ENCODE measurements at regions not wholly inside any gene's neighbourhood (a gene's known extent, or its start where the extent isn't known, plus 50 kb on each side); places are given as distances from the start of the nearest gene placed in this dataset.

DNA sequence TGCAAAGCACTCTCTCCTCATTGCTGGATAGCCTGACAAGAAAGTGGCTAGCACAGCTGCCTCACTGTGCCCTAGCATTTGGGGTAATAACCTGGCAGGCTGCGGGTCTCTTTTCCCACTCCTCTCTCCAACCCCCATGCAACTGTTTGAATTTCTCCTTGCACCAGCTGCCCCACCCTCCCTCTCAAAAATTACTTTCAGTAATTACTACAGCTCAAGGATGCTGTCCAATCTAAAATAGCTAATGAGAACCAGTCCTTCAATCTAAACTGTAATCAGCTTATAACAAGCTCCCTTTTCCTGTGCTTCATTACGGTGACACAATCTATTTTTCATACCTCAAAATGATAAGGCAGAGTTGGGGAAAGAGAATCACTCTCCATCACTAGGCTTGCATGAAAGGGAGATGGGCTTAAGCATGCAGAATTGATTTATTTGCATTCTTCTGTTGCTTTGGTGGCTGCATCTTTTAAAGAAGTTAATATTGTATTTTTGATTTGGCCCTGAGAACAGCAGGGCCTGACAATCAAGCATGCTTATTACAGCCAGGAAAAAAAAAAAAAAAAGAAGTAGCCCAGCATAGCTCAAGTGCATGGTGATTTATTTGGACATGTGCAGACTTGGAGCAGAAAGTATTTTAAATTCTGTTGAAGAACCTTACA lies 881.8 kb downstream of the SLC4A3 start:
- H3K4me3 ChIP-seq (ENCODE audit: low read depth, low read length) = no peak overlapping the region
- no peak for DNase-seq (ENCODE audit: low read depth)
- TF ChIP-seq, protein P1, sequence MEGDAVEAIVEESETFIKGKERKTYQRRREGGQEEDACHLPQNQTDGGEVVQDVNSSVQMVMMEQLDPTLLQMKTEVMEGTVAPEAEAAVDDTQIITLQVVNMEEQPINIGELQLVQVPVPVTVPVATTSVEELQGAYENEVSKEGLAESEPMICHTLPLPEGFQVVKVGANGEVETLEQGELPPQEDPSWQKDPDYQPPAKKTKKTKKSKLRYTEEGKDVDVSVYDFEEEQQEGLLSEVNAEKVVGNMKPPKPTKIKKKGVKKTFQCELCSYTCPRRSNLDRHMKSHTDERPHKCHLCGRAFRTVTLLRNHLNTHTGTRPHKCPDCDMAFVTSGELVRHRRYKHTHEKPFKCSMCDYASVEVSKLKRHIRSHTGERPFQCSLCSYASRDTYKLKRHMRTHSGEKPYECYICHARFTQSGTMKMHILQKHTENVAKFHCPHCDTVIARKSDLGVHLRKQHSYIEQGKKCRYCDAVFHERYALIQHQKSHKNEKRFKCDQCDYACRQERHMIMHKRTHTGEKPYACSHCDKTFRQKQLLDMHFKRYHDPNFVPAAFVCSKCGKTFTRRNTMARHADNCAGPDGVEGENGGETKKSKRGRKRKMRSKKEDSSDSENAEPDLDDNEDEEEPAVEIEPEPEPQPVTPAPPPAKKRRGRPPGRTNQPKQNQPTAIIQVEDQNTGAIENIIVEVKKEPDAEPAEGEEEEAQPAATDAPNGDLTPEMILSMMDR (IDR thresholded peaks at IDR 0.05; ENCODE audit: low read depth, low read length, missing control alignments) = no peak

DNA sequence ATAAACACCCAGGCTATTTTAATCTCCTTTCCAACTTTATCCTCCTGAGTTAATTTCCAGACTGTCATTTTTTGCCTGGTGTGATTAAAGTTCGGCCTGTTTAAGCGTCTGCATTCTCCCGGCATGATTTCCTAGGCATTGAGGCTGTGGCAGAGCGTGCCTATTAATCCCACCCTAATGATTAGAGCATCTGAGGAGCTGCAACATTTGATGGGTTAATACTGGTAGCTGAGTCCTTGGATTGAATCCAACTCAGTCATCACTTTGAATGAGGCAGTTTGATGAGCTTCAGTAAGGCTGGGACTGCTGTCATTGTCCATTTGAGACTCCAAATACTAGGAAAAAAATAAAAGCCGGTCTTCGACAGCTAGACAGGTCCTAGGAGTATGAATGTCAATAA lies 882.5 kb downstream of the SLC4A3 start:
- no peak overlapping the region for H3K4me3 ChIP-seq (ENCODE audit: low read depth, low read length)
- TF ChIP-seq, protein P1 (IDR thresholded peaks at IDR 0.05; ENCODE audit: low read depth, low read length, missing control alignments) = no peak
- DNase-seq (ENCODE audit: low read depth) = no peak

DNA sequence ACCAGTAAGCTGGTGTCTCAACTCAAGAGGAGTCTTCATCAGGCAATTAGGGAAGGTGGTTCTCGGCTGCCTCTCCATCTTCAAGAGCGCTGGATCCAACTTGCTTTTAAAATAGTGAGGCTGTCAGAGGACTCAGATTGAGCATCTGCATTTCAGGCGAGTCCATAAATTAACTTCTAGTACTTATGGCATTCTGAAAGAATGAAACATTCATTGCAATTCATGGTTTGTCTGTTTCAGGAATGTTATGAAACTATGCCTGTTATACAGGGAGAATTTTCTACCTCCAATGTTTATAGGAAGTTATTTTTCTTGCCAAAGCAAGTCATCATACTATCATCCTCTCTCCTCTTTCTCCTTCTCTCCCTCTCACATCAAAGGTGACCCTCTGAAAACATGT lies 883.2 kb downstream of the SLC4A3 start:
- TF ChIP-seq, protein P1 (IDR thresholded peaks at IDR 0.05; ENCODE audit: low read depth, low read length, missing control alignments) = no peak
- no peak overlapping the region for H3K4me3 ChIP-seq (ENCODE audit: low read depth, low read length)
- no peak for DNase-seq (ENCODE audit: low read depth)

DNA sequence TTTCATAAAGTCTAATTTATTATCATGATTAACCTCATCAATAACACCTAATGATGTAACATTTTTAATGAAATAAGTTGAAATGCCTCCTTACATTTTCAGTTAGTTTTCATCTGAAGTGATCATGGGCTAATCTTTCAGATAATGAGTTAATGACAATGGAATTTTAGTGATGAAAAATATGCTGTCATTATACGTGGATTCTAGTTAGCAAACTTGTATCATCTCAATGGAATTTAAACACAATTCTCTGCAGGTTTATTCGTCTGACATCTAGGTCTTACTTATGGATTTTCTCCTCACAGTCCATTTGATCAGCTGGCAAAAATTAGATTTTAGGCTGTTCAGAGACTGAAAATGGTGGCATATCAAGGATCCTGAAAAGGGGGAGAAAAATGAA lies 885.0 kb downstream of the SLC4A3 start:
- TF ChIP-seq, protein P1 (IDR thresholded peaks at IDR 0.05; ENCODE audit: low read depth, low read length, missing control alignments) = no peak
- H3K4me3 ChIP-seq (ENCODE audit: low read depth, low read length) = no peak overlapping the region
- no peak for DNase-seq (ENCODE audit: low read depth)

DNA sequence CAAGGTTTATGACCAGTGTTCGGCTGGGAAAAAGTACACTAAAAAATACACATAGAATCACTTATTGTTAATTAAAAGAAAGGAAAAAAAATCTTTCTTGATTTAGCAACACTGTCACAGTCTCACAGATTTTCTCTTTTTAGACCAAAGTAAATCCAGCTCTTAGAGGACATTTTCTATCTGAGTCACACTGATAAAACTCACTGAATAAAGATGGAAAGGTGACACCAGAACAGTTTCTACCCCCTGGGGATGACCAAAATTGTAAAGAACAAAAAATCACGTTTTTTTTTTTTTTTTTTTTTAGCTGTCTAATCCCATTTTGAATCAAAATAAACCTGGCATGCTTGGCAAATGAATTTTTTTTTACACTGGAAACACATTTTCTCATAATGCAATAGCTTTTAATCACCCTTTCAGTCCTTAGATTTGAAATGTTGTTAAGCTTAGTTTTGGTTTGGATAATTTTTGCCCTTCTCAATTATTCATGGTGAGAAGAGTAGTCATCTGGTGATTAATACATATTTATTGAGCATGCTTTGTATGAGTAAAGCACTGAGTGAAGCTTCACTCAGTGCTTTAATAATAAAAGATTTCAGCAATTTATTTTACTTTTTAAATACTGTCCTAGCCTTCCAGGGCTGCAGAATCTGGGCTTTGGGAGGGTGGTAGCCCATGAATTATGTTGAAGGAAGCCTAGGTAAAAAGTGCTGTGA lies 886.3 kb downstream of the SLC4A3 start:
- TF ChIP-seq, protein P1 (IDR thresholded peaks at IDR 0.05; ENCODE audit: low read depth, low read length, missing control alignments) = no peak
- no peak overlapping the region for H3K4me3 ChIP-seq (ENCODE audit: low read depth, low read length)
- DNase-seq (ENCODE audit: low read depth) = no peak

DNA sequence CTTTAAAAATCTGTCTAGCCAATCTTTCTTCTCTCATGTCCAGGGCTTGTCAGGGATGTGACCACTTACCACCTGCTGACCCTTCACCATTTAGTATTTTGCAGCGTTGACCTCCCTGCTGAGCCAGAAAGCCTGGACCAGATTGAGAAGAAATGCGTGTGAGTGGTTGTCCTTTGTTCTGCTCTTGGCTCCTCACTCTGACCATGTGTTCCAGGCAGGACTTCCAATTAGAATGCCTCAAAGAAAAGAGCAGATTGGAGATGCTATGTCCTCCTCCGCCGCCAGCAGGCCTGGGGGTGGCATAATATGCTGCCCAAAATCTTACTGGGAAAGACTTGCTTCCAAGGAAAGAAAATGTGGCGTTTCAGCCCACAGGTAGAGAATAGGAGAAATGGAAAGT lies 894.1 kb downstream of the SLC4A3 start:
- DNase-seq (ENCODE audit: low read depth) = no peak
- no peak overlapping the region for H3K4me3 ChIP-seq (ENCODE audit: low read depth, low read length)
- TF ChIP-seq, protein P1 (IDR thresholded peaks at IDR 0.05; ENCODE audit: low read depth, low read length, missing control alignments) = no peak
